Testis (tissue), 2 donors: ENCODE measurements at regions not wholly inside any gene's neighbourhood (a gene's known extent, or its start where the extent isn't known, plus 50 kb on each side); places are given as distances from the start of the nearest gene placed in this dataset.

Source experiments
- DNase-seq: peaks from one replicate; pipeline ENCODE4 v3.0.0-alpha.2; 2019
- H3K27ac ChIP-seq, 2 donors: fragments of 200-600 bp; sonication (generic); one replicate each; pipeline ENCODE4 v1.5.1; 2019
- H3K27me3 ChIP-seq: fragments of 200-600 bp; sonication (generic); one replicate; pipeline ENCODE4 v1.5.1; 2019
- H3K36me3 ChIP-seq: fragments of 200-600 bp; sonication (generic); one replicate; pipeline ENCODE4 v1.5.1; 2017; ENCODE audit warnings: low read depth; ENCODE audit errors: missing control alignments
- H3K4me1 ChIP-seq: fragments of 200-600 bp; sonication (generic); one replicate; pipeline ENCODE4 v1.5.1; 2019
- H3K4me3 ChIP-seq, 2 donors: fragments of 200-600 bp; sonication (generic); one replicate each; pipeline ENCODE4 v1.5.1; 2017 to 2019
- H3K9me3 ChIP-seq: fragments of 200-600 bp; sonication (generic); one replicate; pipeline ENCODE4 v1.5.1; 2017
- POLR2A ChIP-seq: fragments of 450-650 bp; IDR thresholded peaks from one replicate; pipeline ENCODE4 v1.6.1; 2017; ENCODE audit warnings: antibody characterized with exemption, mild to moderate bottlenecking, moderate library complexity
- WGBS, 2 donors: methylation state at CpG; one replicate each; pipeline ENCODE4 v1.1.5; 2018; 5-methylcytosine and 5-hydroxymethylcytosine counted together
- intact Hi-C: fragments of 100-400 bp; cut with DNase I; formaldehyde crosslinking; loops from one replicate; pipeline ENCODE4 v1.15.1; 2023; ENCODE audit warnings: low total_unique reads
- TF ChIP-seq, protein P1 (sequence below), 3 experiments: fragments of 450-650 bp in 2 of 3; fragments of 200-600 bp in 1 of 3; sonication (generic) in 1 of 3; IDR thresholded peaks; one replicate each; pipeline ENCODE4 v1.5.1; 2016 to 2019; ENCODE audit warnings: antibody characterized with exemption in 3 of 3, mild to moderate bottlenecking in 2 of 3, moderate library complexity in 1 of 3

DNA sequence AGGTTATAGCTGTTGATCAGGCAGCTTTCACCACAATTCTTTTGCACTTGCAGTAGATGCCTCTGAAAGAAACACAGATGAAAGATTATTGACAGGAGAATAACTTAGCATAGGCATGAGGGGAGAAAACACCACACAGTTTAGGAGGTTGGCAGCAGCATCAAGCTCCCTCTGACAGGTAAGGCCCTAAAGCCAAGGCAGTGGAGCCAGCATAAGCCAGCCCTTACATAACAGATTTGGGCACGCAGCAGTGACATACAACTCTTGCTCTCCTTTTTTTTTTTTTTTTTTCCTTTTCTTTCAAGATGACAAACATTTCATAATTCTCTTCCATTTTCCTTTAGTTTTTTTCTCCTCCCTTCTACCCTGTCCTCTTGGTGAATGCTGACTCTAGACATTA, 257.6 kb upstream of the ADAMTSL1 start:
- Histone ChIP-seq H3K36me3 (no peaks in the 10 kb centered on the region), H3K4me1 (no peaks in the 10 kb centered on the region), H3K9me3 (no peaks in the 10 kb centered on the region), H3K4me3 (no peak overlapping the region), H3K27ac (no peak overlapping the region), H3K27me3 (no peaks in the 10 kb centered on the region)
- WGBS, 2 donors, result 92 to 100% methylated on average over 1 of the region's 1 CpG
- no peak for TF ChIP-seq POLR2A
- TF ChIP-seq, protein P1, sequence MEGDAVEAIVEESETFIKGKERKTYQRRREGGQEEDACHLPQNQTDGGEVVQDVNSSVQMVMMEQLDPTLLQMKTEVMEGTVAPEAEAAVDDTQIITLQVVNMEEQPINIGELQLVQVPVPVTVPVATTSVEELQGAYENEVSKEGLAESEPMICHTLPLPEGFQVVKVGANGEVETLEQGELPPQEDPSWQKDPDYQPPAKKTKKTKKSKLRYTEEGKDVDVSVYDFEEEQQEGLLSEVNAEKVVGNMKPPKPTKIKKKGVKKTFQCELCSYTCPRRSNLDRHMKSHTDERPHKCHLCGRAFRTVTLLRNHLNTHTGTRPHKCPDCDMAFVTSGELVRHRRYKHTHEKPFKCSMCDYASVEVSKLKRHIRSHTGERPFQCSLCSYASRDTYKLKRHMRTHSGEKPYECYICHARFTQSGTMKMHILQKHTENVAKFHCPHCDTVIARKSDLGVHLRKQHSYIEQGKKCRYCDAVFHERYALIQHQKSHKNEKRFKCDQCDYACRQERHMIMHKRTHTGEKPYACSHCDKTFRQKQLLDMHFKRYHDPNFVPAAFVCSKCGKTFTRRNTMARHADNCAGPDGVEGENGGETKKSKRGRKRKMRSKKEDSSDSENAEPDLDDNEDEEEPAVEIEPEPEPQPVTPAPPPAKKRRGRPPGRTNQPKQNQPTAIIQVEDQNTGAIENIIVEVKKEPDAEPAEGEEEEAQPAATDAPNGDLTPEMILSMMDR (IDR thresholded peaks at IDR 0.05), result no peak
- no peak for DNase-seq
- intact Hi-C loops, result no loop called here

DNA sequence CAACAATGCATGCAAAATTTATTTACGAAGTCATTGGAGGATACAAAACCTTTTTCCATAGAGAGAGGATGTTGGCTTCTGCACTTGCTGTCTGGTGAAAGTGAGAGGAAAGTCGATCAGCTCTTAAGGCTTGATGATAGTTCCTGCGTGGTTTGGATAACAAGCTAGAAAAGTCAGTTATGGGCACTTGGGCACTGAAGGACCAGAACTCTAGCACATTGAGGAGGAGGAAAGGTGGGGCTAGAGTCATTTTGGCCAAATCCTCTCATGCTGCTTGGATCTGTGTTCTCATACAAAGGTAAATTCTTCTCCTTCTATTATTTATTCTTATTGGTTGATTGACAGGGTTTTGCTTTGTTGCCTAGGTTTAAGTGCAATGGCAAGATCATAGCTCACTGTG, 245.9 kb upstream of the ADAMTSL1 start:
- Histone ChIP-seq H3K4me3 (no peak overlapping the region), H3K27ac (no peak overlapping the region), H3K36me3 (no peaks in the 10 kb centered on the region), H3K4me1 (no peaks in the 10 kb centered on the region), H3K27me3 (no peaks in the 10 kb centered on the region), H3K9me3 (no peaks in the 10 kb centered on the region)
- intact Hi-C loops, result no loop called here
- DNase-seq, result no peak
- TF ChIP-seq POLR2A, result no peak
- TF ChIP-seq, protein P1 (IDR thresholded peaks at IDR 0.05), result no peak
- 89 to 94% methylated on average over 3 of the region's 3 CpGs for WGBS, 2 donors

DNA sequence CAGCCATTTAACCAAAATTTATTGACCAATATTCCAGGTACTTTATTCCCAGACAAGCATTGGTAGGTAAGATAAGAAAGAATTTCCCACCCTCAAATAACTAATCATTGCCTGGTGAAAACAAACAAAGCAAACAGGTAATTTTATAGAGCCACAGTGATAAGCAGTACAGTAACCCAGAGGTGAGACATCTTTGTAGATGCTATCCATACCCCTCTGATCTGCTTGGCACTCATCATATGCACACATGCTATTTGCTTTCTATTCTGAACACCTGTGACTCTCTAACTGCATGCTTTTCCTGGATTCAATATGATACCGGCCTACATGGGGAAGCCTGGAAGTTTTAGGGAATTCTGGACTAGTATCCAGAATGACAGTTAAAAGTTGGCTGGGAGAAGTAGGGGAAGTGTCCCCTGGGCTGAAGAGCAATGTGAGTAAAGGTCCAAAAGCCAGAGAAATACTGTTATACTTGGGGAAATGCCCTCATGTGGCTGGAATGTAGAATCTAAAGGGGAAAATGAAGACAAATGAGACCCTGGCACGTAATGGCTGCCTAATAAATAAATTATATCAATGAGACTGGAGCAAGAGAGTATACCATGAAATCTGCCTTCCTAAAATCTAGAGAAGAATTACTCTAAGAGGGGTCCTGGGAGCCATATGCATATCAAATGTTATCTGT, 243.8 kb upstream of the ADAMTSL1 start:
- TF ChIP-seq, protein P1 (IDR thresholded peaks at IDR 0.05), result no peak
- TF ChIP-seq POLR2A, result no peak
- WGBS, 2 donors, result 79 to 82% methylated on average over 2 of the region's 2 CpGs

DNA sequence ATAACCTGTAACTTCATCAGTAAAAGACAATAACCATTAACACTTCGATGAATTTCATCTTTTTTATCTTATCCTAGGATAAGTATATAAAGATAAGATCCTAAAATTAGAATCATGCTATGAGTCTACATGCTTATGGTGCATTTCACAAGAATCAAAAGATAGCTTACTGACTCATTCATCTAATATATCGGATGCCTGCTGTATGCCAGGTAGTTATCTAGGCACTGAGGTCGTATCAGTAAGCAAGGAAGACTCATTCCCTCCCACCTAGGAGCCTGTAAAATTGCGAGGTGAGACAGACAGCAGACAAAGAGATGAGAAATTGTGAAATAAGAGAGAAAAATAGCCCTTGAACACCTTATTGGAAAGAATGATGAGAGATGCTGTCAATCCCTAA, 240.6 kb upstream of the ADAMTSL1 start:
- TF ChIP-seq, protein P1 (IDR thresholded peaks at IDR 0.05), result no peak
- no peak for TF ChIP-seq POLR2A
- no peak for DNase-seq
- no peaks in the 10 kb centered on the region for H3K27me3 ChIP-seq
- H3K9me3 ChIP-seq, result no peaks in the 10 kb centered on the region
- H3K27ac ChIP-seq, result no peak overlapping the region
- no peak overlapping the region for H3K4me3 ChIP-seq
- 81 to 83% methylated on average over 4 of the region's 4 CpGs for WGBS, 2 donors
- H3K36me3 ChIP-seq, result no peaks in the 10 kb centered on the region
- intact Hi-C loops, result no loop called here
- no peaks in the 10 kb centered on the region for H3K4me1 ChIP-seq

More for the DNA sequence above, 243.8 kb upstream of the ADAMTSL1 start:
- intact Hi-C loops, result no loop called here
- no peaks in the 10 kb centered on the region for H3K9me3 ChIP-seq
- no peaks in the 10 kb centered on the region for H3K27me3 ChIP-seq
- no peaks in the 10 kb centered on the region for H3K36me3 ChIP-seq
- no peak for DNase-seq
- H3K4me3 ChIP-seq, result no peak overlapping the region
- no peaks in the 10 kb centered on the region for H3K4me1 ChIP-seq
- H3K27ac ChIP-seq, result no peak overlapping the region

DNA sequence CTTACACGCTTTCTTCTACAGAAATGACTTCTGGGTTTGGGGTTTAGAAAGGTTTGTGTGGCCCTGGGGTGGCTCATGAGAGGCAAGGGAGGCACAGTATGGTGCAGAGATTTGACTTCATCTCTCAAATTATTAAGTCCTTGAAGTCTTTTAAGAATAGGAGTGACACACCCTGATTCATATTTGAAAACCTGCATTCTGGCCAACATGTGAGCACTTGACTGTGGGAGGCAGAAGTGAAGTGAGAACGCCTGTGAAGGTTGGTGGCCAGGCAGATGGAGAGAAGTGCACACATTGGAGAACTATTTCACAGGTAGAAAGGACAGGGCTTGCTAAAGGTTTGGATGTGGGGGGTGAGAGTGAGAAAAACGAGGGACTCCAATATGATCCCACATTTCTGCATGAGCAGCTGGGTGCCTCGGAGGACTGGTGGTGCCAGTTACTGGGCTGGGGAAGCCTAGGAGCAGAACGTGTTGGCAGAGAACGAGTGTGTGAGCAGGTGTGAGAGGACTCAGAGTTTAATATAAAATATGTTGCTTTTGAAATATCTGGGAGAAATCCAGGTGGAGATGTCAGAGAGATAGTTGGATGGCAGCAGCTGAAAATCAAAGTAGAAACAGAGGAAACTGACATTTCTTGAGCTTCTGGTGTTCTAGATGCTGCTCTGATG, 240.0 kb upstream of the ADAMTSL1 start:
- no peak for DNase-seq
- 76 to 90% methylated on average over 6 of the region's 6 CpGs for WGBS, 2 donors
- no peak overlapping the region for H3K27ac ChIP-seq
- H3K4me1 ChIP-seq, result no peaks in the 10 kb centered on the region
- TF ChIP-seq, protein P1 (IDR thresholded peaks at IDR 0.05), result no peak
- TF ChIP-seq POLR2A, result no peak
- no peaks in the 10 kb centered on the region for H3K36me3 ChIP-seq
- no peak overlapping the region for H3K4me3 ChIP-seq
- no peaks in the 10 kb centered on the region for H3K27me3 ChIP-seq
- intact Hi-C loops, result no loop called here
- H3K9me3 ChIP-seq, result no peaks in the 10 kb centered on the region
